Ovary (tissue), 3 donors: ENCODE measurements at regions not wholly inside any gene's neighbourhood (a gene's known extent, or its start where the extent isn't known, plus 50 kb on each side); places are given as distances from the start of the nearest gene placed in this dataset.

ENCODE experiments used
- CTCF ChIP-seq, 3 donors: fragments of 450-650 bp in 2 of 3; fragments of 200-600 bp in 1 of 3; IDR thresholded peaks; one replicate each; pipeline versions ENCODE4 v1.5.1 to v1.8.0; 2016 to 2022; ENCODE audit warnings: antibody characterized with exemption in 3 of 3, mild to moderate bottlenecking in 1 of 3
- POLR2A ChIP-seq: fragments of 450-650 bp; IDR thresholded peaks from one replicate; pipeline ENCODE4 v1.6.1; 2017; ENCODE audit warnings: antibody characterized with exemption, mild to moderate bottlenecking, moderate library complexity
- donor health status: DM: no; HTN: no; CAD: no.

DNA sequence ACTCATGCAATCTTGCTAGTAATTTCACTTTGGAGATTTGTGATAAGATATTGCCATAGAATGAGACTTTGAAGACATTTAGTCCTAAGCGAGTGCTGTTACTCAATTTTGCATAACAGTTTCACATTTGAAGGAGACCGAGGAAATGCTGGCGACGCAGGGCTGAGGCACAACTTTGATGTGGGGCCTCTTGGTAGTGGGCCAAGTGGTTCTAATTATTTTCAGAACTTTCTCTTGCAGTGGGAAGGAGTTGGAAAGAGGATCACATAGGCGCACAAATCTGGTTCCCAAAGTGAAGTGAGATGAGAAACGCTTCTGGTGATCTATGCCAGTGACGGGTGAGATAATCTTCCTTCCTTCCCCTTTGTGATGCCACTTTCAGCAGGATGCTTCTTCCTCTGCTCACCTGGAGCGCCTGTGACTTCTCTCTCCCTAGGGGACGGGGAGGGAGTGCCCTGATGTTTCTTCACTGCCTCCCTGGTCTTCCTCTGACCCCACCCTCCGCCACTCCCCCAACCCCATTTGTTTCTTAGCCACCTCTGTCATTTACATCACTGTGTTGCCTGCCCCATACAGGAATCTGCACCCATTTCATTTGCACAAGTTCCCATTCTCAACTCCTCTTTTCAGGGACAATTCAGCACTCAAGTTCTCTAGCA, 138.9 kb upstream of the MID1 start:
- TF ChIP-seq CTCF (IDR thresholded peaks at IDR 0.05) (no peak), POLR2A (no peak)
